Spinal cord (tissue), 9 donors: ENCODE measurements at regions not wholly inside any gene's neighbourhood (a gene's known extent, or its start where the extent isn't known, plus 50 kb on each side); places are given as distances from the start of the nearest gene placed in this dataset.
"Not testable (repeated sequence)": the region's sequence is repeated elsewhere in the genome, so short reads cannot be mapped to it uniquely, and the experiment has no call there.

Experiments used
- DNase-seq, 6 donors: peaks; one replicate each; pipeline versions ENCODE4 v3.0.0 to v3.0.0-alpha.2; 2013 to 2015; ENCODE audit warnings: low spot score in 6 of 6, low read depth in 4 of 6
- H3K27ac ChIP-seq: one replicate; pipeline ENCODE4 v1.5.1; 2013; ENCODE audit warnings: low read depth, low read length, control low read depth
- H3K27me3 ChIP-seq: one replicate; pipeline ENCODE4 v1.6.1; 2013; ENCODE audit warnings: low read length; ENCODE audit not compliant: control insufficient read depth, insufficient read depth
- H3K36me3 ChIP-seq: one replicate; pipeline ENCODE4 v1.6.1; 2013; ENCODE audit warnings: low read length; ENCODE audit not compliant: control insufficient read depth, insufficient read depth
- H3K4me1 ChIP-seq: one replicate; pipeline ENCODE4 v1.6.1; 2013; ENCODE audit warnings: low read length; ENCODE audit not compliant: control insufficient read depth, insufficient read depth
- H3K4me3 ChIP-seq: one replicate; pipeline ENCODE4 v1.5.1; 2013; ENCODE audit warnings: low read depth, low read length, control low read depth
- H3K9me3 ChIP-seq: one replicate; pipeline ENCODE4 v1.6.1; 2013; ENCODE audit warnings: low read length; ENCODE audit not compliant: control insufficient read depth, insufficient read depth
- WGBS: methylation state at CpG from one replicate; pipeline ENCODE4 v1.1.5; 2013; ENCODE audit warnings: missing lambda C conversion rate; ENCODE audit not compliant: insufficient coverage; 5-methylcytosine and 5-hydroxymethylcytosine counted together
- donor health status: healthy.

GRCh38 chr4:188649635-188650034 is 510.4 kb downstream of the TRIML1 start:
- no peaks in the 10 kb centered on the region for H3K4me1 ChIP-seq
- no peaks in the 10 kb centered on the region for H3K27me3 ChIP-seq
- no peak overlapping the region for H3K4me3 ChIP-seq
- H3K9me3 ChIP-seq, result no peaks in the 10 kb centered on the region
- peak in 1 of 6 donors; percentile 7 for DNase-seq
- 77% methylated on average over 3 of the region's 7 CpGs for WGBS
- H3K27ac ChIP-seq, result no peak overlapping the region
- no peaks in the 10 kb centered on the region for H3K36me3 ChIP-seq

- DNase-seq, result no peak
- Histone ChIP-seq H3K4me3 (no peak overlapping the region), H3K27ac (no peak overlapping the region), H3K36me3 (no peaks in the 10 kb centered on the region), H3K27me3 (no peaks in the 10 kb centered on the region), H3K9me3 (no peaks in the 10 kb centered on the region), H3K4me1 (no peaks in the 10 kb centered on the region)
- no CpG with 5 or more reads among the region's 4 CpGs for WGBS
Measured at GRCh38 chr4:188650516-188650915, 511.3 kb downstream of the TRIML1 start.

- H3K4me1 ChIP-seq, result peaks cover 3% of the 10 kb centered on the region
- H3K27me3 ChIP-seq, result no peaks in the 10 kb centered on the region
- no peaks in the 10 kb centered on the region for H3K36me3 ChIP-seq
- no peak for DNase-seq
- H3K27ac ChIP-seq, result no peak overlapping the region
- H3K9me3 ChIP-seq, result no peaks in the 10 kb centered on the region
- no peak overlapping the region for H3K4me3 ChIP-seq
- 94% methylated on average over 4 of the region's 5 CpGs for WGBS
Measured at GRCh38 chr4:188657365-188657764, 518.1 kb downstream of the TRIML1 start.

- no peaks in the 10 kb centered on the region for H3K27me3 ChIP-seq
- H3K9me3 ChIP-seq, result no peaks in the 10 kb centered on the region
- H3K36me3 ChIP-seq, result no peaks in the 10 kb centered on the region
- no peak overlapping the region for H3K4me3 ChIP-seq
- H3K4me1 ChIP-seq, result peaks cover 3% of the 10 kb centered on the region
- DNase-seq, result no peak
- WGBS, result 84% methylated on average over 47 of the region's 48 CpGs
- no peak overlapping the region for H3K27ac ChIP-seq
Measured at GRCh38 chr4:188658958-188659522, 519.8 kb downstream of the TRIML1 start.

- Histone ChIP-seq H3K36me3 (no peaks in the 10 kb centered on the region), H3K27me3 (no peaks in the 10 kb centered on the region), H3K4me1 (peaks cover 3% of the 10 kb centered on the region), H3K9me3 (no peaks in the 10 kb centered on the region), H3K27ac (no peak overlapping the region), H3K4me3 (no peak overlapping the region)
- DNase-seq, result peak in 3 of 6 donors; percentile 17 to 47 (median 17)
- WGBS, result 53% methylated on average over 5 of the region's 7 CpGs
Measured at GRCh38 chr4:188660796-188661195, 521.6 kb downstream of the TRIML1 start.

- Histone ChIP-seq H3K4me1 (peaks cover 3% of the 10 kb centered on the region), H3K9me3 (no peaks in the 10 kb centered on the region), H3K27me3 (no peaks in the 10 kb centered on the region), H3K36me3 (no peaks in the 10 kb centered on the region), H3K4me3 (no peak overlapping the region), H3K27ac (no peak overlapping the region)
- DNase-seq, result no peak
- no CpG with 5 or more reads among the region's 2 CpGs for WGBS
Measured at GRCh38 chr4:188661502-188661901, 522.3 kb downstream of the TRIML1 start.

- no peaks in the 10 kb centered on the region for H3K9me3 ChIP-seq
- DNase-seq, result no peak
- no peaks in the 10 kb centered on the region for H3K27me3 ChIP-seq
- H3K36me3 ChIP-seq, result no peaks in the 10 kb centered on the region
- H3K4me1 ChIP-seq, result peaks cover 3% of the 10 kb centered on the region
- H3K27ac ChIP-seq, result no peak overlapping the region
- 87% methylated on average over 9 of the region's 9 CpGs for WGBS
- H3K4me3 ChIP-seq, result no peak overlapping the region
Measured at GRCh38 chr4:188663369-188663768, 524.1 kb downstream of the TRIML1 start.

GRCh38 chr4:188665491-188666457 is 526.5 kb downstream of the TRIML1 start:
- WGBS, result no CpG with 5 or more reads among the region's 13 CpGs
- H3K4me1 ChIP-seq, result peaks cover 1% of the 10 kb centered on the region
- DNase-seq, result peak in 1 of 6 donors; percentile 31
- H3K27ac ChIP-seq, result no peak overlapping the region
- H3K4me3 ChIP-seq, result no peak overlapping the region
- H3K27me3 ChIP-seq, result no peaks in the 10 kb centered on the region
- H3K36me3 ChIP-seq, result no peaks in the 10 kb centered on the region
- H3K9me3 ChIP-seq, result no peaks in the 10 kb centered on the region

GRCh38 chr4:188678691-188679090 is 539.5 kb downstream of the TRIML1 start:
- not testable (repeated sequence) for H3K4me1 ChIP-seq, H3K27me3 ChIP-seq, H3K27ac ChIP-seq, DNase-seq, H3K36me3 ChIP-seq, H3K4me3 ChIP-seq, H3K9me3 ChIP-seq
- no CpG with 5 or more reads among the region's 3 CpGs for WGBS
